Nucleus accumbens (tissue), 56 donors: ENCODE measurements at regions not wholly inside any gene's neighbourhood (a gene's known extent, or its start where the extent isn't known, plus 50 kb on each side); places are given as distances from the start of the nearest gene placed in this dataset.
"Not testable (repeated sequence)": the region's sequence is repeated elsewhere in the genome, so short reads cannot be mapped to it uniquely, and the experiment has no call there.

Experiments
- DNase-seq, 56 donors: peaks; one replicate each; lab custom pipeline; 2025; lab: John Stamatoyannopoulos, UW

DNA sequence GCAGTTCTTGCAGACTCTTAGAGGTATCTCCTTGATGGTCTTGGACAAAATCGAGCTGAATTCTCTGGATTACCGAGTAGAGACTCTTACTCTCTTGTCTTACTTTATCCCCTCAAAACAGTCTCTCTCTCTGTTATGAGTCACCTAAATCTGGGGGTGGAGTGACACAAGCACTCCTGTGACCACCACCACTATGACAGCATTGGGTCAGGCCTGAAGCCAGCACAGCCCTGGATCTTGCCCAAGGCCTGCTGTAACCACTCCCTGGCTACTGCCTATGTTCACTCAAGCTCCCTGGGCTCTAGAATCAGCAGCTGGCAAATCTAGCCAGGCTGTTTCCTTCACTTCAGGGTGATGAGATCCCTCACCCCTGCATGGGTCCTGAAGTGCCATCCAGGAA is 662.5 kb downstream of the LUZP2 start:
- DNase-seq, result no peak

DNA sequence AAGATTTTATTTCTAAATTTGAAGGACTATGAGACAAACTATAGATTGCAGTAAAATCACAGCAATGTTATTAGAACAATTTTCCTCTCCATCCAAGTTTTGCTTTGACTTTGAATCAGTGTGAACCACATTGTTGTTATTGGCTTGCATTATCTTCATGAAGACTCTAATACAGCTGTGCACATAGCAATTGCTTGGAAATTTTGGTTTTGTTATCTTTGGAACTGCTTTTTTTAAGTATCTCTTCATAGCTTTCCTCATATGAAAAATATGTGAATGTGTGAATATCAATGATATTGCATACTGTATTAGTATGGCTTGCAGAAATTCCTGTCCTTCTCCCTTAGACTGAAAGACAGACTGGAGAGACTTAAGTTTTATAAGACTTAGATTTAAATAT is 666.6 kb downstream of the LUZP2 start:
- no peak for DNase-seq

DNA sequence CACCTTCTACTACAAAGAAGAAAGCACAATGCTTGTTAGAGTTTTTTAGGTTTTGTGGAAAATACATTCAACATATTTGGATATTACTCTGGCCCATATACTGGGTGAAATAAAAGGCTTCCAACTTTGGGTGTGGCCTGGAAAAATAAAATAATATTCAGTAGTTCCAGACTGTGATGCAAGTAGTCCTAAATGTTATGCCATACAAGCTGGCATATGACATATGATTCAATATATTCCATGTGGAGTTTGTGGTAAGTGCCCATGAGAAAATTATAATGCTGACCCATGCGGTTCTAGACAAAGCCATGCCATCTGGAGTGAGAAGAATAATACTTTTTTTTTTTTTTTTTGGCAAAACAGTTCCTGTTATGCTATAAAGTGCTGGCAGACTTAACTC is 683.3 kb downstream of the LUZP2 start:
- DNase-seq, result no peak

DNA sequence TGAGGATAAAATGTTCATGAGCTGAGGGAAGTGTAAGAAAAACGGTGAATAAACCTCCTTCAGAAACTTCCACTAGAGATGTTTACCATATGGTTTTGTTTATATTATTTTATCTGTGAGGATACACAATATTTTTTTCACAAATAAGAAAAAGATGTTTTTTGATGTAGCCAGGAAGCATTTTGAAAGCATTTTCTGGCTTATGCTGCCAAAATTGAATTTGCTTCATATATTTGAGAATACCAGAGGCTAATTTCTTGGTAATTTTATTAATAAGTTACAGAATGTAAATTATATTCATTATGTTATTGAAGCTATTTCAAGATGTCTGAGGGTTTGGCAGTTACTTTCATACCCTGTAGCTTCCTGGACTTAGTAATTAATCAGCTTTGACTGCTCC is 686.6 kb downstream of the LUZP2 start:
- DNase-seq, result no peak

DNA sequence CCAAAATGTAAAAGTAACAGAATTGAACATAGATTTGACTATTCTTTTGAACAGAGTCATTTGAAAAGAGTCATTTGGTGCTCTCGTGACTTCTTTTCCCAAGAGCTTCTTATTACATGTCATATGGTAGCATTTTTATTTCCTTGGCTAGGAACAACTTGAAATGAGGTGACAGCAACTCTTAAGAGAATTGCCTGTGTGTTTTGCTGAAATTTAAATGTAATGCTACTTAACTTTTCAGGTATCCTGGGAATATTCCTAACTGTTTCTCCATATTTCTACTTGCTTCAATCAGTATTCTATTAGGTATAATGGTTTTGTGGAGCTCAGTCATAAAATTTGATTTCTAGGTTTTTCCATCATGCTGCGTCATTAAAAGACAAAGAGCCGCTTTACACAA is 700.7 kb downstream of the LUZP2 start:
- no peak for DNase-seq

DNA sequence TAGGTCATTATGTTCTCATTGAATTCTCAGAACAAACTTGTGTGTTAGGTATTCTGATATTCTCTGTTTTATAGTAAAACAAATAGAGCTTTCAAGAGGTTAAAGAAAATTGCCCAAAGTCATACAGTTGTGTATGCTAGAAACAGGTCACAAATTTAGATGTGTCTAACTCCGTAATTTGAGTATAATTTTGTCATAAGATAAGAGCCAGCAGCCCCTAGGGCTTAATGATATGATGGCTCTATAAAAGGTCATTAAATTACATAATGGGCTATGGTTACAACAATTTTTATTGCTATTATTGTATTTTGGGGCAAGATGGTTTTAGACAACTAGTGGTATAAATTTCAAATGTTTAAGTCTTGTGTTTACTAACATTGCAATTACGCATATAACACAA is 701.9 kb downstream of the LUZP2 start:
- no peak for DNase-seq

DNA sequence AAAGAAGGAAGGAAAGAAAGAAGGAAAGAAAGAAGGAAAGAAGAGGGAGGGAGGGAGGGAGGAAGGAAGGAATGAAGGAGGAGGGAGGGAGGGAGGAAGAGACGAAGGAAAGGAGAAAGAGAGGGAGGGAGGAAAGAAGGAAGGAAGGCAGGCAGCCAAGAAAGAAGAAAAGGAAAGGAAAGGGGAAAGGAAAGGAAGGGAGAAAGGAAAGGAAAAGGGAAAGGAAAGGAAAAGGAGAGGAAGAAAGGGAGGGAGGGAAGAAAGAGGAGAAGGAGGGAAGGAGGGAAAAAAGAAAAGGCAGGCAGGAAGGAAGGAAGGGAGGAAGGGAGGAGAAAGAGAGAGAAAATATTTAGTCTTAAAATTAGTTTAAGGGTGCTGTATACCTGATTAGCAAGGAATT is 704.1 kb downstream of the LUZP2 start:
- no peak for DNase-seq

DNA sequence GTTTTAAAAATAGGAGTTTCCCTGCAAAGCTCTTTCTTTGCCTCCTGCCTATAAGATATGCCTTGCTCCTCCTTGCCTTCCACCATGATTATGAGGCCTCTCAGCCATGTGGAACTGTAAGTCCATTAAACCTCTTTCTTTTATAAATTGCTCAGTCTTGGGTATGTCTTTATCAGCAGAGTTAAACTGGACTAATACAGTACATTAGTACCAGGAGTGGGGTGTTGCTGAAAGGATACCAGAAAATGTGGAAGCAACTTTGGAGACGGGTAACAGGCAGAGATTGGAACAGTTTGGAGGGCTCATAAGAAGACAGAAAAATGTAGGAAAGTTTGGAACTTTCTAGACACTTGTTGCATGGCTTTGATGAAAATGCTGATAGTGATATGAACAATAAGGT is 709.9 kb downstream of the LUZP2 start:
- DNase-seq, result no peak

DNA sequence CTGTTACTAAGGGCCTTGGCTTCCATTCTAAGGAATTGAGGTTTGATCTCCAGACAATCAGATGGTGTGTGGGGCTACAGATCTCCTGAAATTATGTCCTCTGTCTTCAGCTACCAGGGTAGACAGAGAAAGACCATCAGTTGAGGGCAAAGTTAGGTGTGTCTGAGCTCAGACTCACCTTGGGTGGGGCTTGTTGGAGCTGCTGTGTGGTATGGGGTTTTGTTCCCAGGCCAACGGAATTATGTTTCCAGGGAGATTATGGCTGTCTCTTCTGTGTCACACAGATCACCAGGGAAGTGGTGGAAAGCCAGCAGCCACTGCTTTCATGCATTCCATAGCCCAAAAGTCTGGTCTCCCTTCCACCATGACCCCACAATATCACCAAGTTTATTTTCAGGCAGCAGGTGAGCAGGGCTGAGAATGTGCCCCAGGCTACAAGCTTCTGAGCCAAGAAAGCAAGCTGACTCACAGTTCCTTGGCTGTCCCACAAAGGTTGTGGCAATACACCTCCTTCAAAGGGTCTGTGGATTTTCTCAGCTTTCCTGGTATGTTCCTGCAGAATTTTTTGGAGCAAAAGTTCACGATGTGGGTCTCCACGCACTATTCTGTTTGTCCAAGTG is 714.9 kb downstream of the LUZP2 start:
- DNase-seq, result no peak

DNA sequence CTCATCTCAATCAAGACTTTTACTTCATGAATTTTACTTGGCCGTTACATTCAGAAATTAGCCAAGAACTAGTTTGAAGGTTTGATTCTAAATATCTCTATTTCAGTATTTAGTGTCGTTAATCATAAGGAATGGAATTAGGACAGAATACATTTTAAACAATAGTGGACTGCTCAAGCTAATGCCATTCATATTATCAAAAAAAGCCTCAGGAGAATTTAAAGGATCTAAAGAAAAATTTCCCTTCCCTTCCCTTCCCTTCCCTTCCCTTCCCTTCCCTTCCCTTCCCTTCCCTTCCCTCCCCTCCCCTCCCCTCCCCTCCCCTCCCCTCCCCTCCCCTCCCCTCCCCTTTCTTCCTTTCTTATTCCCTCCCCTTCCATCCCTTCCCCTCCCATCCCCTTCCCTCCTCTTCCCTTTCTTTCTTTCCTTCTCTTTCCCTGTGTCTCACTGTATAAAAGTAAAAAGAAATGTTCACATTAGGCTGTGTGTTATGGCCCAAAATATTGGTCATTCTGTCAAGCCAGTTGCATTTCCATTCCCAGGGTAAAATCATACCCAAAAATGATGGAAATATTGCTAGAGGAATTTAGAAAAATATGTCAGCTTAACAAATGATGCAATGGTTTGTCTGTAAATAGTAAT is 717.8 kb downstream of the LUZP2 start:
- no peak for DNase-seq

DNA sequence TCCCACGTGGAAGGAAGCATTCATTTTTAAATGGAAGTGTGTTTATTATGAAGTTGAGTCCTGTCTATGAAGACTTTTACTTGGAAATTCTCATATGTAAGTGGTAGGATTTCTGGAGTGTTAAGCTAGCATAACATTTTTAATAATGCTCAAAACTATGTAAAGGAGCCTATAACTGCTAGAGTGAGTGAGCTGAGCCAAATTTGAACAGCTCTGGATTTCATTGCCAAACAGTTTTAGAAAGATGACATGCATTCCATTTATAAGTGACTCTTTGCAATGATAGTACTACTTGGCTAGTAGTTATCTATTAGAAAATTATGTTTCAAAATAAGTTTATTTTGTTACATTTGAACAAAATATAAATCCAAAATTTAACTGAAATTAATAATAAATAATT is 721.2 kb downstream of the LUZP2 start:
- no peak for DNase-seq

DNA sequence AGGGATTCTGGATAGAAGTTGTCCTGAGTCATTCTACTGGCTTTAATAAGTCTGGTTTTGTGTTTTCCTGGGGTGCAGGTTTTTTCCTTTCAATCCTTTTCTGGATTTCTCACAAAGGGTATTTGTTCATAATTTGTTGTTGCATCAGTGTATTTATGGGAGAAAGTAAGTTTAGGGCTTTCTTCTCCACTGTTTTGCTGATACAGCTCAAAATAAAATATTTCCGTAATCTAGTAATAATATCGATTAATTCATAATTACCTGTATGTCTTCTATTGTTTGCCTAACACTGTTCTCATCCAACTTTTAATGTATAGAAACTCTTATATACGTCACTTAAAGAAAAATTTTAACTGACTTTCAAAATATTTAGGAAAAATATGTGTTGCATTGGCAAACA is 728.2 kb downstream of the LUZP2 start:
- no peak for DNase-seq

DNA sequence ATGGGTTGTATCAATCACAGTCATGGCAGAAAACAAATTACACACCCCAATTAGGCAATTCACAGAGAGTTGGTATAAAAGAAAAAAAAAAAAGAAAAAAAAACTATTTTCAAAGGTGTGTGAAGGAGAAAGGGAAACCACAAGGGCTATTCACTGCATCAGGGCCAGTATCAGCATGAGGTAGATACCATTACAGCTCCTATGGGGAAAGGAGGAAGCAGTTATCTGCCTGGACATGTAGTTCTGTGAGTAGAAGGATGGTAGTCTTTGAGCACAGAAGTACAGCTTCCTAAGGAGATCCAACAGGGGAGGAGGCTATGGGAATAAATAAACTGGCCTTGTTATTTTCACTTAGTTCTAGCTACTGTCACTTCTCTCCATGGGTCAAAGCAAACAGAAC is 746.1 kb downstream of the LUZP2 start:
- no peak for DNase-seq

DNA sequence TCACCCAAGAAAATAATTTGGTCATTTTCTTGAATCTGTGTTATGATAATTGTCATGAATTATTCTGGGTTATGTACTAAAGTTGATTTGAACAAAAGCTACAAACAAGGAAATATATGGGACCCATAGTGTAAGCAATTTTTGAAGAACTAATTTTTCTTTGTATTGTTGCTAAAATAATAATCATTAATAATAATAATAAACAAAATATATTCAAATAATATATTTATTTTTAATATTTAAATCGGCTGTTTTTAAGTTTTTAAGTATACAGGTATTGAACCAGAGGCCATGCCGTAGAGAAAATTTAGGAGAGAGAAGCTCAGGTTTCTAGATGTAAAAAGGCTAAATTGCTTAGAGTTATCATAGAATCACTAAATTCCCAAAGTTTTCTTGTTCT is 747.3 kb downstream of the LUZP2 start:
- DNase-seq, result no peak

DNA sequence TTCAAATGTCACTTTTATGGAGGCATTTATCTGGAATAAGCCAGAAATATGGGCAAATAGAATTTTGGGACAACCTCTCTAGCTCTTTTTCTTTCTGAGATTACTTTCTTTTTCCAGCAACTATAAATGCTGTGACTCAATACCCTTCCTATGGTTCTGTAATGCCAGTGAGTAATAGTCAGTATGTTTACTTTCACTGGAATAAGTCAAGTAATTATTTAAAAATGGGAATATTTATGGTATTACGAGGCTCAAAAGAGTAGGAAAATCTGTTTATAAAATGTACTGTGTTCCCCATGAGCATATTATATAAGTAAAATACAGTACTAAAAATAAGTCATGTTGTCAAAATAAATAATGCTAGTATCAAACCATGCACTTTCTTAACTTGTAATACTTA is 750.5 kb downstream of the LUZP2 start:
- DNase-seq, result no peak

DNA sequence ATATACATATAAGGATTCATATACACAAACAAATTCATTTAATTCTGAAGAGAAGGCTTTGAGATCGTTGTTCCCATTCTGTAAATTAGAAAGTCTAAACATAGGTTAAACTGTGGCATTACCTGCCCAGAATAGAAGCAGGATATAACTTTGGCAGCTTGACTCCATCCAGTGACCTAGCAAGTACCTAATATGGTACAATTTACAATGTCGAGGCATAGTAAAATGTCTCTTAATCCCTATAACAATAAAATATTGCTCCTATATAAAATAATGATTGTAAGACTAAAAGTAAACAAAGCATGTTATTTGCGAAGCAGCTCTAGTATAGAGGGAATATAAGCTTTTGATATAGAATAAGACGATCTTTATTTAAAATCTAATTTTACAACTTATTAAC is 756.0 kb downstream of the LUZP2 start:
- no peak for DNase-seq

DNA sequence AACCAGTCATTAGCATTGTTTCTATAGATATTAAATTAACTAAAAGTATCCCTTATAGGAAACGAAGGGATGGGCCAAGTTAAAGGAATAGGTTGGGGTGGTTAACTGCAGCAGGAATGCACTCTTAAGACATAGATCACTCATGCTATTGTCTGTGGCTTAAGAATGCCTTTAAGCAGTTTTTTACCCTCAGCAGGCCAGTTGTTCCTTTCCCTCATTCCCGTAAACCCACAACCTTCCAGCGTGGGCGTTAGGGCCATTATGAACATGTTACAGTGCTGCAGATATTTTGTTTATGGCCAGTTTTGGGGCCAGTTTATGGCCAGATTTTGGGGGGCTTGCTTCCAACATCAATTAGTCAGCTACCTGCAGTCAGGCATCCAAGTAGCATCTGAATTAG is 767.0 kb downstream of the LUZP2 start:
- DNase-seq, result not testable (repeated sequence)

DNA sequence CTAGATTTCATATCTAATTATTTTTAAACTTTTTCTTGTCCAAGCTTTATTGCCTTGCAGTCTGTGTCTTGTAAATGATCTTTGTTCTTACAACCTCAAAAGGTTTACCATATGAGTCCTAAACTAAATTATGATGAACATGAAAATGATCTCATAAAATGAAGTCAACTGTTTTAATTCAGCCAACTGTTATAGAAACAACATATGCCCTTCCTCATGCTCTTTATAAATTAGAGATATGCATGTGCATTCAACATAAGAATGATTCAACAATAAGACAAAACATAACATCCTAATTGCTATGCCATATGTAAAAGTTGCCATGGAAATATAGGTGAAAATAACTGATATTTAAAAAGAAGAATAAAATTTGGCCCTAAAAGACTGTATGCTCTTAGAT is 774.4 kb downstream of the LUZP2 start:
- DNase-seq, result no peak

DNA sequence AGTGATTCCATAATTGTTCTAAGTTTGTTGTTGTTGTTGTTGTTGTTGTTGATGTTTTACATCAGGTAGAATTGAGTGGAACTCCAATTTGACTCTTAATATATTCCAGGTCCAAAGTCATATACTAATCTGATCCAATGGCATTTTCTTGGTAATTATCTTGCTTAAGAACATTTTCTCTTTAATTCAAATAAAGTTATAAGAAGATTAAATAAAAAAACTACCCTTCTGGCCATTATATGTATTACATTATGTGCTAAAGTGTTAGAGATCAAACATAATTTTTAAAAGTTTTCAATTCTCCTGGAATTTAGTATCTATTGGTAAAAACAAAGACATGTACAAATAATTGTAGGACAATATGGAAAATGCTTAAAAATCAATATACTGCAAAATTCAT is 775.4 kb downstream of the LUZP2 start:
- no peak for DNase-seq

DNA sequence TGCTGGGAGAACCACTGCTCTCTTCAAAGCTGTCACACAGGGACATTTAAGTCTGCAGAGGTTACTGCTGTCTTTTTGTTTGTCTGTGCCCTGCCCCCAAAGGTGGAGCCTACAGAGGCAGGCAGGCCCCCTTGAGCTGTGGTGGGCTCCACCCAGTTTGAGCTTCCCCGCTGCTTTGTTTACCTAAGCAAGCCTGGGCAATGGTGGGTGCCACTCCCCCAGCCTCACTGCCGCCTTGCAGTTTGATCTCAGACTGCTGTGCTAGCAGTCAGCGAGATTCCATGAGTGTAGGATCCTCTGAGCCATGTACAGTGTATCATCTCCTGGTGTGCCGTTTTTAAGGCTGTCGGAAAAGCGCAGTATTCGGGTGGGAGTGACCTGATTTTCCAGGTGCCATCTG is 784.0 kb downstream of the LUZP2 start:
- not testable (repeated sequence) for DNase-seq

DNA sequence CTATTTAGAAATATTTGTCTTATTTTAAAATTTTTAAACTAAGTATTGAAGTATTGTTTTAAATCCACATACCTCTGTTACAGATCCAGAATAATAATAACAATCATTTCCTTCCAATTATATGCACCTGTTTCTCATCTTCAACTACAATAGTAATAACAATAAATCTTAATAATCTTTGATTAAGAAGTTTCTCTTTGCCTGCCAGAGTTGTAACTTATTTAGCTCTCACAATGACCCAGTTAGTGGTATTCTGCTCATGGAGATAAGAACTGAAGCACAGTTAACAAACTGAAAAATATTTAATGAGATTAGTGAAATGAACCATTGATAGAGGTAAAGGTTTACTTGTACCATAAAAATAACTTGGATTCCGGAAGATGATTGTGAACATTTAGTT is 796.3 kb downstream of the LUZP2 start:
- no peak for DNase-seq

DNA sequence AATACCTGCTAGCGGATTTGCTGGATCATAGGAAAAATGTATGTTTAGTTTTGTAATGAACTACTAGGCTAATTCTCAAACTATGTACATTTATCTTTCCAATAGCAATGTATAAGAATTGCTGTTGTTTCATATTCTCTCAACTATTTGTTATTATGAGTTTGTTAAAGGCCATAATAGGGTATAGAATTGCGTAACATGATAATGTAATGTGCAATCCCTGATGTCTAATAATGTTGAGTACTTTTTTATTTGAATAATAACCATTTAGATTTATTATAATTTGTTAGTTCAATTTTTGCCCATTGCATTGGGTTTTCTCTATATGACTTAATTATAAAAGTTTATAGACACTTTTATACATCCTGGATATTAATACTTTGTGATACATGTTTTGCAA is 801.6 kb downstream of the LUZP2 start:
- no peak for DNase-seq

DNA sequence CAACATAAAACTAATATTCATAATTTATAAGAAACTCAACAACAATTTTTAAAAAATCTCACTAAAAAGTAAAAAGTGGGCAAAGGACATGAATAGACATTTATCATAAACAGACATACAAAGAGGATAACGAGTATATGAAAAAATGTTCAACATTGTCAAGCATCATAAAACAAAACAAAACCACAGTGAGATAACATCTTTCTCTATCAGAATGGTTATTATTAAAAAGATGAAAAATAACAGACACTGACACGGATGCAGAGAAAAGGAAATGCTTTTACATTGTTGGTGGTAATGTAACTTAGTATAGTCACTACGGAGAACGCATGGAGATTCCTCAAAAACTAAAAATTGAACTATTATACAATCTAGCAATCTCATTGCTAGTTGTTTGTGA is 813.0 kb downstream of the LUZP2 start:
- DNase-seq, result no peak
